ENCODE measurements at regions not wholly inside any gene's neighbourhood (a gene's known extent, or its start where the extent isn't known, plus 50 kb on each side); places are given as distances from the start of the nearest gene placed in this dataset.

- Histone ChIP-seq H3K27me3 (no peaks in the 10 kb centered on the region), H3K79me2 (no peaks in the 10 kb centered on the region), H3K4me3 (no peak overlapping the region), H3K36me3 (replicated peaks; ENCODE audit: insufficient read depth, low read depth) (no peaks in the 10 kb centered on the region), H4K20me1 (ENCODE audit: insufficient read depth, poor library complexity, severe bottlenecking) (no peaks in the 10 kb centered on the region), H2AFZ (no peak overlapping the region), H3K4me1 (ENCODE audit: insufficient read depth) (peaks cover 7% of the 10 kb centered on the region), H3K4me2 (no peak overlapping the region), H3K9me3 (ENCODE audit: low read depth) (no peaks in the 10 kb centered on the region), H3K27ac (no peak overlapping the region), H3K9me2 (replicated peaks; ENCODE audit: insufficient read depth) (no peaks in the 10 kb centered on the region)
- TF ChIP-seq EZH2 (IDR thresholded peaks at IDR 0.05; ENCODE audit: borderline replicate concordance) (no peak), CTCF (IDR thresholded peaks at IDR 0.05; ENCODE audit: poor library complexity) (no peak), EZH2phosphoT487 (IDR thresholded peaks at IDR 0.05; ENCODE audit: low read depth, severe bottlenecking, unreplicated experiment) (no peak)
- DNase-seq (ENCODE audit: low spot score), result no peak
Measured at GRCh38 chr14:54102530-54102929, 145.9 kb upstream of the BMP4 start.

GRCh38 chr14:54104601-54105145 lies 148.0 kb upstream of the BMP4 start:
- Histone ChIP-seq H3K9me2 (replicated peaks; ENCODE audit: insufficient read depth) (no peaks in the 10 kb centered on the region), H3K4me2 (no peak overlapping the region), H3K27ac (no peak overlapping the region), H3K27me3 (no peaks in the 10 kb centered on the region), H3K79me2 (no peaks in the 10 kb centered on the region), H3K9me3 (ENCODE audit: low read depth) (no peaks in the 10 kb centered on the region), H3K36me3 (replicated peaks; ENCODE audit: insufficient read depth, low read depth) (no peaks in the 10 kb centered on the region), H4K20me1 (ENCODE audit: insufficient read depth, poor library complexity, severe bottlenecking) (no peaks in the 10 kb centered on the region), H3K4me3 (no peak overlapping the region), H3K4me1 (ENCODE audit: insufficient read depth) (peaks cover 7% of the 10 kb centered on the region), H2AFZ (no peak overlapping the region)
- TF ChIP-seq EZH2 (IDR thresholded peaks at IDR 0.05; ENCODE audit: borderline replicate concordance), result no peak
- TF ChIP-seq CTCF (IDR thresholded peaks at IDR 0.05; ENCODE audit: poor library complexity), result no peak
- TF ChIP-seq EZH2phosphoT487 (IDR thresholded peaks at IDR 0.05; ENCODE audit: low read depth, severe bottlenecking, unreplicated experiment), result no peak
- 70% methylated on average over 3 of the region's 3 CpGs for WGBS (ENCODE audit: low lambda C conversion rate, missing lambda C conversion rate)
- DNase-seq (ENCODE audit: low spot score), result no peak

- Histone ChIP-seq H2AFZ (no peak overlapping the region), H3K27me3 (no peaks in the 10 kb centered on the region), H4K20me1 (ENCODE audit: insufficient read depth, poor library complexity, severe bottlenecking) (no peaks in the 10 kb centered on the region), H3K4me1 (ENCODE audit: insufficient read depth) (peaks cover 7% of the 10 kb centered on the region), H3K9me2 (replicated peaks; ENCODE audit: insufficient read depth) (no peaks in the 10 kb centered on the region), H3K9me3 (ENCODE audit: low read depth) (no peaks in the 10 kb centered on the region), H3K79me2 (no peaks in the 10 kb centered on the region), H3K27ac (no peak overlapping the region), H3K36me3 (replicated peaks; ENCODE audit: insufficient read depth, low read depth) (no peaks in the 10 kb centered on the region), H3K4me2 (no peak overlapping the region), H3K4me3 (no peak overlapping the region)
- DNase-seq (ENCODE audit: low spot score), result no peak
- 94% methylated on average over 2 of the region's 2 CpGs for WGBS (ENCODE audit: low lambda C conversion rate, missing lambda C conversion rate)
- TF ChIP-seq EZH2phosphoT487 (IDR thresholded peaks at IDR 0.05; ENCODE audit: low read depth, severe bottlenecking, unreplicated experiment) (no peak), CTCF (IDR thresholded peaks at IDR 0.05; ENCODE audit: poor library complexity) (no peak), EZH2 (IDR thresholded peaks at IDR 0.05; ENCODE audit: borderline replicate concordance) (no peak)
Measured at GRCh38 chr14:54105406-54105805, 148.8 kb upstream of the BMP4 start.

- H3K9me2 ChIP-seq (replicated peaks; ENCODE audit: insufficient read depth), result no peaks in the 10 kb centered on the region
- no peak overlapping the region for H2AFZ ChIP-seq
- H3K27ac ChIP-seq, result peak overlapping the region; percentile 22
- H3K4me2 ChIP-seq, result no peak overlapping the region
- no peaks in the 10 kb centered on the region for H3K9me3 ChIP-seq (ENCODE audit: low read depth)
- peaks cover 7% of the 10 kb centered on the region for H3K4me1 ChIP-seq (ENCODE audit: insufficient read depth)
- H3K4me3 ChIP-seq, result no peak overlapping the region
- H3K27me3 ChIP-seq, result no peaks in the 10 kb centered on the region
- DNase-seq (ENCODE audit: low spot score), result peak; percentile 28
- 69% methylated on average over 2 of the region's 2 CpGs for WGBS (ENCODE audit: low lambda C conversion rate, missing lambda C conversion rate)
- H4K20me1 ChIP-seq (ENCODE audit: insufficient read depth, poor library complexity, severe bottlenecking), result no peaks in the 10 kb centered on the region
- TF ChIP-seq CTCF (IDR thresholded peaks at IDR 0.05; ENCODE audit: poor library complexity) (no peak), EZH2phosphoT487 (IDR thresholded peaks at IDR 0.05; ENCODE audit: low read depth, severe bottlenecking, unreplicated experiment) (no peak), EZH2 (IDR thresholded peaks at IDR 0.05; ENCODE audit: borderline replicate concordance) (no peak)
- no peaks in the 10 kb centered on the region for H3K79me2 ChIP-seq
- no peaks in the 10 kb centered on the region for H3K36me3 ChIP-seq (replicated peaks; ENCODE audit: insufficient read depth, low read depth)
Measured at GRCh38 chr14:54105898-54106297, 149.3 kb upstream of the BMP4 start.

Data from hepatocyte (in vitro differentiated cells).